ENCODE measurements at regions not wholly inside any gene's neighbourhood (a gene's known extent, or its start where the extent isn't known, plus 50 kb on each side); places are given as distances from the start of the nearest gene placed in this dataset.

- Histone ChIP-seq H3K27ac (replicated peaks) (peak overlapping the region; percentile 57), H3K27me3 (ENCODE audit: insufficient read depth, poor library complexity, severe bottlenecking) (no peaks in the 10 kb centered on the region), H3K4me3 (replicated peaks; ENCODE audit: insufficient read depth, low read length) (no peak overlapping the region)
- peak in 1 of 2 experiments; percentile 54 for DNase-seq (ENCODE audit: low read depth in 1 of 2, low spot score in 1 of 2)
- no peak for TF ChIP-seq REST (IDR thresholded peaks at IDR 0.05; ENCODE audit: insufficient replicate concordance, low read depth)
- no peak for TF ChIP-seq GABPA (IDR thresholded peaks at IDR 0.05; ENCODE audit: low read depth)
- no peak for TF ChIP-seq CTCF (IDR thresholded peaks at IDR 0.05; ENCODE audit: insufficient read depth, low read length)
- TF ChIP-seq SPI1 (IDR thresholded peaks at IDR 0.05; ENCODE audit: borderline replicate concordance, low read depth) = peak; percentile 59; the same call in 1 of the 2 replicates
- no peak for TF ChIP-seq POLR2AphosphoS5 (IDR thresholded peaks at IDR 0.05; ENCODE audit: low read depth)
These were observed 345.9 kb upstream of the HS6ST1 start for GRCh38 chr2:128664499-128664971.

GRCh38 chr2:128665113-128665512 lies 346.4 kb upstream of the HS6ST1 start:
- DNase-seq (ENCODE audit: low read depth in 1 of 2, low spot score in 1 of 2) = no peak
- TF ChIP-seq SPI1 (IDR thresholded peaks at IDR 0.05; ENCODE audit: borderline replicate concordance, low read depth) (no peak), REST (IDR thresholded peaks at IDR 0.05; ENCODE audit: insufficient replicate concordance, low read depth) (no peak), CTCF (IDR thresholded peaks at IDR 0.05; ENCODE audit: insufficient read depth, low read length) (no peak), POLR2AphosphoS5 (IDR thresholded peaks at IDR 0.05; ENCODE audit: low read depth) (no peak), GABPA (IDR thresholded peaks at IDR 0.05; ENCODE audit: low read depth) (no peak)
- no peak overlapping the region for H3K4me3 ChIP-seq (replicated peaks; ENCODE audit: insufficient read depth, low read length)
- H3K27me3 ChIP-seq (ENCODE audit: insufficient read depth, poor library complexity, severe bottlenecking) = no peaks in the 10 kb centered on the region
- H3K27ac ChIP-seq (replicated peaks) = no peak overlapping the region

GRCh38 chr2:128666596-128666995 lies 347.9 kb upstream of the HS6ST1 start:
- H3K4me3 ChIP-seq (replicated peaks; ENCODE audit: insufficient read depth, low read length) = no peak overlapping the region
- DNase-seq (ENCODE audit: low read depth in 1 of 2, low spot score in 1 of 2) = no peak
- TF ChIP-seq GABPA (IDR thresholded peaks at IDR 0.05; ENCODE audit: low read depth) = no peak
- no peak for TF ChIP-seq SPI1 (IDR thresholded peaks at IDR 0.05; ENCODE audit: borderline replicate concordance, low read depth)
- TF ChIP-seq POLR2AphosphoS5 (IDR thresholded peaks at IDR 0.05; ENCODE audit: low read depth) = no peak
- TF ChIP-seq CTCF (IDR thresholded peaks at IDR 0.05; ENCODE audit: insufficient read depth, low read length) = no peak
- TF ChIP-seq REST (IDR thresholded peaks at IDR 0.05; ENCODE audit: insufficient replicate concordance, low read depth) = no peak
- no peaks in the 10 kb centered on the region for H3K27me3 ChIP-seq (ENCODE audit: insufficient read depth, poor library complexity, severe bottlenecking)
- no peak overlapping the region for H3K27ac ChIP-seq (replicated peaks)

Data from HL-60 (cell line).